ENCODE measurements at regions not wholly inside any gene's neighbourhood (a gene's known extent, or its start where the extent isn't known, plus 50 kb on each side); places are given as distances from the start of the nearest gene placed in this dataset.
"Not testable (repeated sequence)": the region's sequence is repeated elsewhere in the genome, so short reads cannot be mapped to it uniquely, and the experiment has no call there.

DNA sequence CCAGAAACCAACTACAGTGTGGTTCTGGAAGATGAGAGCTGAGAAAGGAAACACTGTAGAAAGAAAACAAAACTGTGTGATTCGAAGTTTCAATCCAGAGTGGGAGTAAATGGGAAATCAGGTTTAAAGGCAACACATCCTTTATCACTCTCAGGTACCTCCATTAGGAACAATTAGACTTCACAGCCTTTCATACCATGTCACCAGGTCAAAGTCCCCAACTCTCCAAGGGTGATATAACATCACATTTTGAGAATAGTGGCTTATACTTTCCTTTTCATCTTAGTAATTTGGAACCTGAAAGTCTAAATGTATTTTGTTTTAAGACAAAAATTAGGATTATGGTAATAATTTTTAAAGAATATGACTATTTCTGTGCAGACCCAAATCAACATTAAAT lies 194.9 kb upstream of the WWC1 start:
- TF ChIP-seq, protein P1, sequence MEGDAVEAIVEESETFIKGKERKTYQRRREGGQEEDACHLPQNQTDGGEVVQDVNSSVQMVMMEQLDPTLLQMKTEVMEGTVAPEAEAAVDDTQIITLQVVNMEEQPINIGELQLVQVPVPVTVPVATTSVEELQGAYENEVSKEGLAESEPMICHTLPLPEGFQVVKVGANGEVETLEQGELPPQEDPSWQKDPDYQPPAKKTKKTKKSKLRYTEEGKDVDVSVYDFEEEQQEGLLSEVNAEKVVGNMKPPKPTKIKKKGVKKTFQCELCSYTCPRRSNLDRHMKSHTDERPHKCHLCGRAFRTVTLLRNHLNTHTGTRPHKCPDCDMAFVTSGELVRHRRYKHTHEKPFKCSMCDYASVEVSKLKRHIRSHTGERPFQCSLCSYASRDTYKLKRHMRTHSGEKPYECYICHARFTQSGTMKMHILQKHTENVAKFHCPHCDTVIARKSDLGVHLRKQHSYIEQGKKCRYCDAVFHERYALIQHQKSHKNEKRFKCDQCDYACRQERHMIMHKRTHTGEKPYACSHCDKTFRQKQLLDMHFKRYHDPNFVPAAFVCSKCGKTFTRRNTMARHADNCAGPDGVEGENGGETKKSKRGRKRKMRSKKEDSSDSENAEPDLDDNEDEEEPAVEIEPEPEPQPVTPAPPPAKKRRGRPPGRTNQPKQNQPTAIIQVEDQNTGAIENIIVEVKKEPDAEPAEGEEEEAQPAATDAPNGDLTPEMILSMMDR (IDR thresholded peaks at IDR 0.05; ENCODE audit: borderline replicate concordance, insufficient read depth, low read depth, low read length), result no peak
- no peak overlapping the region for H3K4me3 ChIP-seq (ENCODE audit: low read depth, low read length)

DNA sequence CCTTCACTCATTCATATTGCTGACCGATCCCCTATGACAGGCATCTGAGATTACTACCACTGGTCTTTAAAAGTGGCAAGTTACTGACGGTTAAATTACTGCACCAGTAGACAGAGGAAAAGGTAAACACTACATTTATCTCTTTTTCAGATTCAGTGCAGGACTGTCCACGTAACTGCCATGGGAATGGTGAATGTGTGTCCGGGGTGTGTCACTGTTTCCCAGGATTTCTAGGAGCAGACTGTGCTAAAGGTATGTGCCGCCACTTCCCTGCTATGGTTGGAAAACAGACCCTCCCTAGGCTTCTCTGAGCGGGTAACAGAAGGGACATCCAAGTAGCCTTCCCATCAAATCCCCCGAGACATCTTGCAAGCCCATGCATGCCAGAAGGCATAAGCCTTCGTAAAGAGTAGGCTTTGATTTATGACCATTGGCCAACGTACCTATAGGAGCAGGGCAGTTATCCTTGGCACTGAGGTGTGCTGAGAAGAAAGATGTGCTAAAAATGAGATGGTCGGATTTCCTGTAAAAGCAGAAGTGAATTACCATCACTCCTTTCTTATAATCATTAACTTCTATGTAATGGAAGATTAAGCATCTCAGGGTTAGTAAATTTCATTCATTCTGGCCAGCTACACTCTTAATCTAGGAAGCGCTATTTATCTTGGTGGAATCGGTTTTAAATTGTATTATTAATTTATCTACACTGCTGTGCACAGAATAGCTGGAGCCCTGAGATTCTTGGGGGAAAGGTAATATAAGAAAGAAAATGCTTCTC lies 193.4 kb upstream of the WWC1 start:
- no peak overlapping the region for H3K4me3 ChIP-seq (ENCODE audit: low read depth, low read length)

GRCh38 chr5:168101352-168101751 lies 190.1 kb upstream of the WWC1 start:
- H3K4me3 ChIP-seq (ENCODE audit: low read depth, low read length), result no peak overlapping the region
- TF ChIP-seq, protein P1 (IDR thresholded peaks at IDR 0.05; ENCODE audit: borderline replicate concordance, insufficient read depth, low read depth, low read length), result no peak

More for the DNA sequence above, 193.4 kb upstream of the WWC1 start:
- TF ChIP-seq, protein P1 (IDR thresholded peaks at IDR 0.05; ENCODE audit: borderline replicate concordance, insufficient read depth, low read depth, low read length), result no peak

GRCh38 chr5:168103018-168103417 lies 188.4 kb upstream of the WWC1 start:
- H3K4me3 ChIP-seq (ENCODE audit: low read depth, low read length), result not testable (repeated sequence)

- H3K4me3 ChIP-seq (ENCODE audit: low read depth, low read length), result no peak overlapping the region
- TF ChIP-seq, protein P1 (IDR thresholded peaks at IDR 0.05; ENCODE audit: borderline replicate concordance, insufficient read depth, low read depth, low read length), result no peak
These were observed 187.1 kb upstream of the WWC1 start for GRCh38 chr5:168104350-168104749.

DNA sequence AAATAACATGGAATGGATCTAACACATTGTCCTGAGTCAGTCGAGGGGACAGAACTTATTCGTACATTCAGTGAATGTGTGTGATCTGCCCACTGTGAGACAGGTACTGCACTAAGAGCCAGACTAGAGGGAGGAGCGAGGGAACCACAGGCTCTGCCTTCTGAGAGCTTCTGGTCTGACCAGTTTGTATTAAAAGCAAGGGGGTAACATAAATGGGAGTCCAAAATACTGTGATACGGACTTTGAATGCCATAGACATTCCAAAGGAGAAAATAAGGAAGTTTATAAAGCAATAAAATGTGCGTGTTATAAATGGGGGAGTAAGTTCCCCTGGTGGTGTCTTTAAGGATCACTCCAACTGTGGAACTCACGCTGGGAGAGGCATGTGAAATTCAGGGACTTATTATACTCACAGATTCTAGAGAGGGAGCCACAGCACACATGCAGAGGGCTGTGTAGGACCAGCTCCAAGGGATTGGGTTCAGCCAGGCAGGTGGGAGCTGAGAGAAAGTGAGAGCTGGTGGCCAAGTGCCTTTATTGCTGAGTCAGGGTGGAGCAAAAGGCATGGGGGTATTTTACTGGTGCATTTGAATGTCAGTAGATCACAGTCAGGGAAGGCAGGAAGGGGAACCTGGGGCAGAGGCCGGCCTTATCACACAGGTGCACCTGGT lies 186.5 kb upstream of the WWC1 start:
- TF ChIP-seq, protein P1 (IDR thresholded peaks at IDR 0.05; ENCODE audit: borderline replicate concordance, insufficient read depth, low read depth, low read length), result no peak
- H3K4me3 ChIP-seq (ENCODE audit: low read depth, low read length), result no peak overlapping the region

DNA sequence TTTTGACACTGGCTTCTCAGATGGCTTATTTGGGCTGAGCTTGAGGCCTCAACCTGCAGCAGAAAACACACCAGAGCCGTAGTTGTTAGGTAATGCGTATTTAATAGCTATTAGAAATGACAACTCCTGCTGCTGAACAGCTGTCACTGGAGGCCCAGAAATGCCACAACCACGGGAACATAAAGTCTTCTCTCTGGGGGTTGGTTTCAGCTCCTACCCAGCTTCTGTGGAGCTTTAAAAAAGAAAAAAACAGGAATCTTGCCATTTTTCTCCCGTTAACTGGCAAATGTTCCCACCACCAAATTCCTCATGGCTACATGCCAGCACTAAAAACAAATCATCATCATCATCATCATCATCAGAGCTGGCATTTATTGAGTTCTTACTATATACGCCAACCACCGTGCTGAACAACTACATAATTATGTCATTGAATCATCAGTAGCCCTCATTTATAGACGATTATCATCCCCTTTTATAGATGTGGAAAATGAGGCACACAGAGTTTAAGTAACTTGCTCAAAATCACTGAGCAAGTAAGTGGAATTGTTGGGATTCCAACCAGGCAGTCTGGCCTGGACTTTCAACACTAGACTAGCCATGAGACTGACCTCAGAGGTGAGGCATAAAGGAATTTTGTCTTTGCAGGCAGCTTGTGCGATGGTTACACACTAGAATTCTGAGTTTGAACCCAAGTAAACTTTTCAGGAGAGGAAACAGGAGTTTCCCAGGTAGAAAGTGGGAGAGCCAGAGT lies 185.3 kb upstream of the WWC1 start:
- TF ChIP-seq, protein P1 (IDR thresholded peaks at IDR 0.05; ENCODE audit: borderline replicate concordance, insufficient read depth, low read depth, low read length), result no peak
- H3K4me3 ChIP-seq (ENCODE audit: low read depth, low read length), result no peak overlapping the region

Measured in GM12875 (cell line).